ENCODE measurements at regions not wholly inside any gene's neighbourhood (a gene's known extent, or its start where the extent isn't known, plus 50 kb on each side); places are given as distances from the start of the nearest gene placed in this dataset.
"Not testable (repeated sequence)": the region's sequence is repeated elsewhere in the genome, so short reads cannot be mapped to it uniquely, and the experiment has no call there.

DNA sequence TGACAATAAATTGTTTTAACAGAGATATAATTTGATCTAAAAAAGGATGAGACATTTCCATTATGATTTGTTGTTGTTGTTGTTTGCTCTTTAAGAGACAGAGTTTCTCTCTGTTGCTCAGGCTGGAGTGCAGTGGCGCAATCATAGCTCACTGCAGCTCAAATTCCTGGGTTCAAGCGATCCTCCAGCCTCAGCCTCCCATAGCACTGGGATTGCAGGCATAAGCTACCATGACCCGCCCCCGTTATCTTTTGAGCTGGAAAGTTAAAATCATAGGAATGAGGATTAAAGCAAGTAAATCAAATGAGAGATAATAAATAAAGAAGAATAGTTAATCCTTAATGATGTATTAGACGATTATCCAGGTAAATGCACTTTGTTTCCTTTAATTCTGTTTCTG, 224.4 kb upstream of the SMIM31 start:
- DNase-seq = no peak

DNA sequence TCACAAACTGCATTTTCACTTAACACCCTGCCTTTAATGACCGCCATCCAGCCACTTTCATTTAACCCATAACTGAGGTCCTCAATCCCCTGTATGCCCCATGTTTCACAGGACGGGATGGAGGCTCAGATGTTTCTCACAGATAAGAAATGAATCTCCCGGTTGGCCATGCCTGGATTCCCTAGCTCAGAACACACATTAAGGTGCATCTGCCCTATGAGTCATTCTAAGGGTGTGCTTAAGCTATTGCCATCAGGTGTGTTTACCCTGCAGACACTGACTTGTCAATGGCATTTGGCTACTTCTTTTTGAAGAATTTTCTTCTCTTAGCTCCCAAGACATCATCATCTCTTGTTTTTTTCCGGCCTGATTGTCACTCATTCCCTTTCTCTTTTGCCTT, 222.6 kb upstream of the SMIM31 start:
- DNase-seq = no peak

DNA sequence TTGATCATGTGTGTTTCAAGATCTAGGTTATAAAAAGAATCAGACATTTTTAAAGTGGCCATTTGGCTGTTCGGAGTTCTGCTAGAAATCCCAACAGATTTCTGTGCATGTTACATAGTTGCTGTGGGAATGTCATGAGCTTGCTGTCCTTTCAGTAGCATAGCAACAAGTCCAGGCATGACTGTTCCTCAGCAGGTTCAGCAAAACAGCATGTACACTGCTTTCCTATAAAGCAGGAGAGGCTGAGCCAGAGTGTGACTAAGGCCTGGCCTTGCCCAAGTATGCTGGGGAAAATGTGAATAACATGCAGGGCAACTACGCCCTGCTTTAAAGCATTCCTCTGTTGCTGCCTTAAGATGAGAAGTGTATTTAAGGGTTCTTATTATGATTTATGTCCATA, 217.1 kb upstream of the SMIM31 start:
- no peak for DNase-seq

DNA sequence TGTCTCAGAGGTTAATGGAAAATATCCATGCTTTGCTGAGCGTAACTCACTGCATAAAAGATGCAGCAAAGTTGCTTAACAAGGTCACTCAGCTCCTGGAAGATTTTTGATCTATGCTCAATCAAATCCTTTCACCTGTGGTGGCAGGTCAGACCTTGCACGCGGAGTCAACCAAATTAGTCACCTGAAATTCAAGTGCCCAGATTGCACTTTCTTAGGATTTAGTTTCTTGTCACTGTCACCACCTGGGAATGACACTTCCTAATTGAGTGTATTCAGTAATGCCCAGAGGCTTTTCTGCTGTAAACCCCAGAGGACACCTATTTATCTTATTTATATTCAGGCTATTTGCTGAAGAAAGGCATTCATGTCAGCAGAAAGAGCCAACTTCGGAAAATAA, 215.8 kb upstream of the SMIM31 start:
- DNase-seq = no peak

DNA sequence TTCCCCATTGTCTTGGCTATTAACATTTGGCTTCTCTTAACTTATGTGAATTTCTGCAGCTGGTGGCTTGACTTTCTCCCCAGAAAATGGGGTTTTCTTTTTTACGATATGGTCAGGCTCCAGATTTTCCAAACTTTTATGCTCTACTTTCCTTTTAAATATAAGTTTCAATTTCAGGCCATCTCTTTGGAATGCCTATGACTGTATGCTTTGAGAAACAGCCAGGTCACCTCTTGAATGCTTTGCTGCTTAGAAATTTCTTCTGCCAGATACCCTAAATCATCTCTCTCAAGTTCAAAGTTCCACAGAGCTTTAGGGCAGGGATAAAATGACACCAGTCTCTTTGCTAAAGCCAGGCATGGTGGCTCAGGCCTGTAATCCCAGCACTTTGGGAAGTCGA, 212.9 kb upstream of the SMIM31 start:
- DNase-seq = no peak

DNA sequence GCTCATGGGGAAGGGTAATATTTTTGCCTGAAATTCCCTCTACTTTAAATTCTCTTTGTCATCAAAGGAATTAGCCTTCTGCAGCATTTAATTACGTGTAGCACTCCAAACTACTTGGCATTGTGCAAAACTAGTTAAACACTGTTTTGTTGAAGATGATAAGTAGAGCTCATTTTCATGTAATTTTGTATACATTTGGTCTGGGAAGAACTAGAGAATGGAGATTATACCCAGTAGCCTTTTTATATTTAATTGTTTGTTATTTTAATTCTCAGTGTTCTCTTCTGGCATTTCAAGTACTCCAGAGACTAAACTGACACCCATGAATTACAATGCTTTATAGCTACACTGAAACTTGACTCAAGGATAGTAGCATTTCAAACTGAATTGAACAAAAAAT, 211.5 kb upstream of the SMIM31 start:
- no peak for DNase-seq

DNA sequence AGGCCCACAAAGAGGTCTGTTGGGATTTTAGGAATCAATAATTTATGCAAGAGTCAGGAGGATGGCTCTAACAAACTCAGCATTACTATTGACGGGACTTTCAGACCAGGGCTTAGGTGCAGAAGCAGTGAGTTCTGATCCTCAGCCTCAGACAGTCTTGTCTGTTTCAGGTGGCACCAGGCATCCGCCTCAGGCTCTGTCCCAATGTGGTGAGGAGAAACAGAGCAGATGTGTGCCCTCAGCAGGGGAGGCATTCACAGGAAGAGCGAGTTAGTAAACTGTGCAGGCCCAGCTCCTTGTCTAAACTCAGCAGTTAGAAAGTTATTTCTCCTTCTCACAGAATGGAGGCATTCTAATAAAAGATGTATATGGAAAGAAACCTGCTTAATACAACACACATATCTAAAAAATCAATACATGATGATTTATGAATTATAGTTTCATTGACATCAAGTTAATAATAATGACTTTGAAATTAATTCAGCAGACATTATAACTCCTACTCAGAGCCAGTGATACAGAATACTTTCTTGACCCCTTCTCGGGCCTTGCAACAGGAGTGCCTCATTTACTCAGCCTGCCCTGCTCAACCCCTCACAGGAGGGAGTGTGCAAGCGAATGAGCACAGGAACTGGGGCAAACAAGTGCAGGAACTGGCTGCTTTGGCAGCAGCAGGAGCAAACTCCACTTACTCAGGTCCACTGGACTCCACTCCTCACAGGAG, 202.8 kb upstream of the SMIM31 start:
- no peak for DNase-seq

DNA sequence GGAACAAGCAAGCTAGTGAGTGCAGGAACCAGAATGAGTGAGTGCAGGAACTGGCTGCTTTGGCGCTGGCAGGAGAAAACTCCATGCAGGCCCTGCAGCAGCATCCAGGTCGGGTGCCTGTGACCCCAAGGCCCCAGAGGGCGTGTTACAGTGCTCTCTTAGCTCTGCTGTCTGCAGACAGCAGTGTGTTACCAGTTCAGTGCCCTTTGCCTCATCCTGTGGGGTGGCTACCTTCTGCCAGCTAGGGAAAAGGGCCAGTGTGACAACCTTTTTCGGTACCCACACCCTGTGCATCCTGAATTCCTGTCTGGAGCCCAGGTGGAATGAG, 202.3 kb upstream of the SMIM31 start:
- DNase-seq = no peak

DNA sequence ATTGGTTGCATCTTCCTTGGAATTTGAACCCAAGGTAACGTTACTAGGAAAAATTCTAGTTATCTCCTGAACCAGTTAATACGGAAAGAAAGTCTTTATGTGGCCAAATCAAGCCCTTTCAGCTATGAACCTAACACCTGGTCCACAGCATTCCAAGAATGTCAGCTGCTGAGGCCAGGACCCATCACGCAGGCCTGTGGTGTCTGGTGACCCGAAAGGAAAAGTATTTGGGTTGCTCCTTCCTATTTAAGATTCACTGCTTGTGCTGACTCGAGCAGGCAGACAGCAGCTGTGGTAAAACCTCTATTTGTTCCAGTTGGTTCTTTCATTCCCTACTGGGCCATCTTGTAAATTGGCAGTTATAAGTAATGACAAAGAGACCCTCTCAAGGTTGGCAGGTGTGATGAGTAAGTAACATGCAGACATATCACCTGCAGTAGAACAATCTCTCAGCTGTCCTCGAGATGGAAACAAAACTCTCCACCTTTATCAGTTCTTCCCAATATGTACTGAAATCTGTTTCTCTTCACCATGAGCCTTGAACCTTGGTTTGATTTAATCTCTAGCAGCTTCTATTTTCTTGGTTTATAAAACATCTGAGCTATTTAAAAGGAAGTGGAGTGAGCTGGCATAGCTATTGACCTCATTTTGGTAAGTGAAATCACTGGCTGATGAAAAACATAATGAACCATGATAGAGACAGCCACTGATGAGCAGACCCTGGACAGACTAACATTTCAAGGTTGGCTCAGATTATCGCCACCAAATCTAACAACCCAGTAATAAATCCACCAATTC, 182.1 kb upstream of the SMIM31 start:
- no peak for DNase-seq

DNA sequence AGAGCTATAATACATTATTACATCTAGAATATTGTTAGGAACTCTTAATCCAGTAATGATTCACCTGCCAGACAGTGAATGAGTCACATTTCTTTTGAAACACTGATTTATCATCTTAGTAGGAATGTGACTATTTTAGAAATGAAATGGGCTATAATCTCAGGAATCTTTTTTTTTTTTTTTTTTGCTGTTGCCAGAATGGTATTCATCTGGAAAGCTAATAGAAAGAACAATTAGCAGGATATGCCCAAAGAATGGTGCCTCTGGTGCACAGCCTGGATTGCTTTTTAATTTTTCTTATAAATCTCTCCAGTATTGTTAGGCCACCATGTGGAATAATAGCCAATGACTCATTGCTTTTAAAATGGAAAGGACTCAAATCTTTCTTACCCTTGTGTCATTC, 181.1 kb upstream of the SMIM31 start:
- DNase-seq = no peak

DNA sequence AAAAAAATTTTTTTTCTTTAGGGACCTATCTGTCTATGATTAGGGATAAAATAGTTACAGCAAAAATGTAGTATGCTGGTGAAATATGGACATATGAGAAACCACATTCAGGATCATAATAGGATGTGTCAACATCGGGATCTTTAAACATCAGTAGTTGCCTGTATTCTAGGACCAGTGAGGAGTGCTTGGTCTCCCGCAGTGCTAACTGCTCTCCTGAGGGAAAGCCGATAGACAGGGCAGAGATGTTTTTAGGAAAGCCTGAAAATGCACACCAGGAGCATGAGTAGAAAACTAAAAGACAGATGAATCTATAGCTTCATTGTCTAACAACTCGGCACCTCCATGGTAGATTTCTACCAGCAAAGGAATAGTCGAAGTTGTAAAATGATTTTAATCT, 178.1 kb upstream of the SMIM31 start:
- no peak for DNase-seq

DNA sequence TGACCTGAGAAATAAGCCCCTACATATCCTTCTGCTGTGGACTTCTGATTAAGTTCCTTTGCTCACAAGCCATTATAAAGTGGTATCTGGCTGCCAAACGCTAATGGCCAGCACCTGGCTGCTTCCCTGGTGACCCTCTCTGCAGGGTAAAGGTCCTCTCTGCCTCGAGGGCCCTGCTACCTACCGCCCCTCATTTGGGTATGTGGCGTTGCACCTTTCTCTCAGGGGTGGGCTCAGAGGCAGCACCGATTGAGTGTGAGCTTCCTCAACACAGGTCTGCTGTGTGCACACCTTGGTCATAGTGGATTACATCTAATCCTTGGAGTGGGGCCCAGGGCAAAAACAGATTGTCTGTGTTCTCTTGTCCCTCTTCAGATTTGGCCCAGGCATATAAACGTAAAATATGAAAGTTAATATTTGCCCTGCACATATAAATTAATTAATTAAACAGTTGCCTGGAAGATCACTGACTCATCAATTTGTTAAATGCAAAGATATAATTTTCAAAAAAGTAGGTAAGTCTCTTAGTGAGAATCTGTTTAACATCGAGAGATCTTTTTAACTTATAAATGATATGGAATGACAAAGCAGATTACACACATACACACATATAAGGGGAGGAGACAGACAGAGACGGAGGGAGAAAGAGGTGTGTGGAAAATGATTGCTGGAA, 174.5 kb upstream of the SMIM31 start:
- no peak for DNase-seq

DNA sequence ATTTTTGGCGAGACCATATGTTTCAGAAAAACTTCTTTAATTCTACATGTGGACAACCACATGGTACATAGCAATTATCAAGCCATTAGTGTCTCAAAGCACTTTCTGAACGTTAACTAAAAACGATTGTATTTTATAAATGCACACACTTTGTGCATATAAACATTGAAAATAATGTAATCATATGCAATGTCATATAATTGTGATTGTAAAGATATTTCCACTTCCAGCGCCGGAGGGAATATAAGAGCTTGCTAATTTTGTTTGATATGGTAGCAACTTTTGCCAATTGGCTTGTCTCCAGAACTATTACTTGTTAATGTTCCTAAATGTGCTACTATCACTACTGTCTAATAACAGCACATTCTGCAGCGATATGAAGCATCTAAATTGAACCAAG, 162.3 kb upstream of the SMIM31 start:
- DNase-seq = no peak

DNA sequence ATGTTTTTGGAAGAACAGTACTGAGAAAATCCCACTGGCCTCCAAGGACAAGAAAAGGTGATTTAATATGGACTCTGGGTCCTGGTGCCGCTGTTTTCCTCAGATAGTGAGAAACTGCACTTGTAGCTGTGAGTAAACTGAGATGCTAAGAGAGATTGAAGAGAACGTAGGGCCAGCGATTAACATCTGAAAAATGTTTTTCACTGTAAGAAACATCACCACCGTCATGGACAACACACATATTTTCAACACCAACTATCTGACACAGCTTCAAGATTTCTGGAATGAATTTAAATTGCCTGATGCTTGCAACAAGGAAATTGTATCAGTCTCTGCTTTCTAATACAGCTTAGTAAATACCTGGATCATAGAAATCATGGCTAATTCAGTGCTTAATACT, 158.2 kb upstream of the SMIM31 start:
- DNase-seq = no peak

DNA sequence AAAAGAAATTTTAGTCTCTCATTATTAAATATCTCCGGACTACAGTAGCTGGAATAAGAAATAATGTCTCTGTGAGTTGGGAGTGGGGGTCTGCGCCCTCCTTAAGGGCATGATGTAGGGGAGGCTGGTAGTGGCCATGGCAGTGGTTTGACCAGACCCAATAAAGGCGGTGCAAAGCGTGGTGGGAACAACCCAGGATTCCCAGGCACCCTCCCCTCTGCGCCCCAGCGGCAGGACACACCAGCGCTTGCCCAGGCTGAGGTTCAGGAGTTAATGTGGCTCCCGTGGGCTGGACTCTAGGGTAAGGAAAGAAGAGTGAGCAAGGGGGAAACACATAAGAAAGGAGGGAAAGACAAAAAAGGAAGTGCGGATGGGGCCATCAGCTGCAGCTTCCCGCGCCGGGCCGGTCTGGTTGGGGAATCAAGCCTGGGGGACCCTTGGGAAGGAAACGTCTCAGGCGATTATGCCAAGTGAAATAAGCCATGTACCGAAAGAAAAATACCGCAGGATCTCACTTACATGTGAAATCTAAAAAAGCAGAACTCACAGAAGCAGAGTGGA, 157.5 kb upstream of the SMIM31 start:
- no peak for DNase-seq

DNA sequence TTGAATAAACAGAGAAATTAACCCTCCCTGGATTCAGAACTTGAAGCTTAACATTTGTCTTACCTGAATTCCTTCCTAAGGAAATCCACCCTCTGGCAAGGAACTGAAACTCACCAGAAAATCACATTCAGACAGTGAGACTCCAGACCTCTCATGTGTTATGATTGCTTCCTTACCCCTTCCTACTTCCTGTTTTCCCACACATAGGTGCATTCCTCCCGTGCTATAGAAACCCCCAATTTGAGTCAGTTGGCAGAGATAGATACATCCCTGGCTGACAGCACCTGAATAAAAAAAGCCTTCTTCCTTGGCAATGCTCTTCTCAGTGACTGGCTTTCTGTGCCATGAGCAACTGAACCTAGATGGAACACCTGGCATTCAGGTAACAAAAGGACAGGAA, 157.0 kb upstream of the SMIM31 start:
- no peak for DNase-seq

DNA sequence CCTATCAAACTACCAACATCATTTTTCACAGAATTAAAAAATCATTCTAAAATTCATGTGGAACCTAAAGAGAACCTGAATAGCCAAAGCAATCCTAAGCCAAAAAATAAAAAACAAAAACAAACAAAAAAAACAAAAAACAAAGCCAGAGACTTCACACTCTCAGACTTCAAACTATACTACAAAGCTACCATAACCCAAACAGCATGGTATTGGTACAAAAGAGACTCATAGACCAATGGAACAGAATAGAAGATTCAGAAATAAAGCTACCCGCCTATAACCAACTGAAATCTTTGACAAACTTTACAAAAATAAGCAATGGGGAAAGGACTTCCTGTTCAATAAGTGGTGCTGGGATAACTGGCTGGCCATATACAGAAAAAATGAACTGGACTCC, 152.3 kb upstream of the SMIM31 start:
- no peak for DNase-seq

DNA sequence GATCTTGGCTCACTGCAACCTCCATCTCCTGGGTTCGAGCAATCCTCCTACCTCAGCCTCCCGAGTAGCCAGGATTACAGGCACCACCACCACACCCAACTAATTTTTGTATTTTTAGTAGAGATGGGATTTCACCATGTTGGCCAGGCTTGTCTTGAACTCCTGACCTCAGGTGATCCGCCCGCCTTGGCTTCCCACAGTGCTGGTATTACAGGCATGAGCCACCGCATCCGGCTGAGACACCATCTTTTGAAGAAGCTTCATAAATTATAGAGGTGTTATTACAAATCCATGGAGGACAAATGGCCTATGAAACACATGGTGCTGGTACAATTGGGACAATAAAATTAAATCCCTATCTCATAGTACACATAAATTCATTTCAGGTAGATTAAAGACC, 148.1 kb upstream of the SMIM31 start:
- DNase-seq = not testable (repeated sequence)

DNA sequence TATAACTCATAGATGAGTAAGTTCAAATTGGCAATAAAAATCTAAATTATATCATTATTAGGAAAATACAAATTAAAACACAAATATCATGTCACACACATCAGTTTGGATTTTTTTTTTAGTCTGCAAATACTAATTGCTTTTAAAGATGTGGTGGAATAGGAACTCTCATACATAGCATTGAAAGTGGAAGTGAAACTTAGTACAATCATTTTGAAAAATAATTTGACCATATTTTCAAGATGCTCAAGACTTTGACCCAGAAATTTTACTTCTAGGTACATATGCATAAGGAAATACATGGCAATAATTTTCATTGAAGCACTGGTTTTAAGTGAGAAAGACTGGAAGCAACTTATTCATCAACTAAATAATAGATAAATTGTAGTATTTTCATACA, 147.5 kb upstream of the SMIM31 start:
- no peak for DNase-seq

DNA sequence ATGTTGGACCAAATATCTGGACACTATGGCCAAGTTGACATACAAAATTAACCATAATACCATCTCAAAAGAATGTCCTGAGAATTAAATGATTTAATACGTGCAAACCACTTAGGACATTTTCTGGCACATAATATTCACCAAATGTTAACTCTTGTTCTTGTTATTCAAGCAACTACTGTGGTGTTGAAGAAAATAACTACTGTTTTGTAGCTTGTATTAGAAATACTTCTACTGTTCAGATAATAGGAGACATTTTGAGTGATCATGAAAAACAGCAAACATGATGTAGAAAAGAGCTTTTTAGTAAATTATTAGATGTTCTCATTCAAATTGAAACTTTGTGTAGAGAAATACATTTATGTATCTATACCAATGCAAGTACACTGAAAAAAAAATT, 140.7 kb upstream of the SMIM31 start:
- DNase-seq = no peak

DNA sequence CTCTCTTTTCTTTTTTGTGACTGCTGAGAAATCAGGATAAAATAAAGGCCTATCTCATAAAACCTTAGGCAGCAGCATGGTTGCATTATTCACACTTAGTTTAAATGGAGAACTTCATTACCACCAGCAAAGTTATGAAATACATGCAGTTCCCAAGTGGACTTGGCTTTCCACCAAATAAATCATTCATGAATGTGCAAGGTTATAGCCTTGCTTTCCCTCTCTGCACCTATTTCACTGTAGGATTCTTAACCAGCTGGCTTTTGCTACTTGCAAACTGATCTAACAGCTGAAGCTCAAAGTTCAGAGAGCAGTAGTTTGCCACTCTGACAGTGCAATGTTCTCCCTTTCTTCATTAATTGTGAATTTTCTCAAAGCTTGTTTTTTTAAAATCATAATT, 140.1 kb upstream of the SMIM31 start:
- DNase-seq = no peak

DNA sequence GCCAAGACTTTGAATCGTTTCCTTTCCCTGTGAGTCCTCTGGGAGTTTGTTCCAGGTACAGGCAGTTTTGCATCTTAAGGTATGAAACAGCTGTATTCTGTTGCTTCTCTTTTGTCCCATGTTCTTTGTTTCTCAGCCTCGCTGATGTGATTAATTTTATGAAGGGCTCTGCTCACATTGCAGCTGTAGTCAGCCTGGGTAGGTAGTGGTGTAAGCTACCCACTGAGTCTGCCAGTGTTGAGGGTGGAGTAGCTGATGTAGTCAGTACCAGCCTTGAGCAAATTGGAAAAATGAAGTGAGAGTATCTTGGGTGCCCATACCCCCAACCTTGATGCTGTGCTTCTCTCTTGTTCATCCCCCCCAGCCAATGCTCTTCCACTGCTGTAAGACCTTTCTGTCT, 139.6 kb upstream of the SMIM31 start:
- DNase-seq = no peak

DNA sequence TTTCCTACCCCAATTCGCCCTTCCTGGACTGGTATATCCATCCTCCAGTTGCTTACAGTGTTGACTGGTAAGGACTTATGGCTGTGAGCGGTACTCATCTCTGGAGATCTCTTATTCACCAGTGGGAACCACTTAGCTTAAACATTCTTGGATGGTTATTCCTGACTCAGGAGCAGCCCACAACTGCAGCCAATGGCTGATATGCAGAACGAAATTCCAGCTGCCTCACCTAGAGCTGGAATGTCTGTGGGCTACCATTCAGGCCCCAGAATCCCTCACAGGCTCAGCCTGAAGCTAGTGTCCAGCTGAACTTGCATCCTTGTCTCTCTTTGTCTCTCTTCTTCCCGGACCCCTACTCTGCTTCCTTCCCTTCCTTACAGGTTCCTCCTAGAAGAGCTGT, 138.9 kb upstream of the SMIM31 start:
- no peak for DNase-seq

DNA sequence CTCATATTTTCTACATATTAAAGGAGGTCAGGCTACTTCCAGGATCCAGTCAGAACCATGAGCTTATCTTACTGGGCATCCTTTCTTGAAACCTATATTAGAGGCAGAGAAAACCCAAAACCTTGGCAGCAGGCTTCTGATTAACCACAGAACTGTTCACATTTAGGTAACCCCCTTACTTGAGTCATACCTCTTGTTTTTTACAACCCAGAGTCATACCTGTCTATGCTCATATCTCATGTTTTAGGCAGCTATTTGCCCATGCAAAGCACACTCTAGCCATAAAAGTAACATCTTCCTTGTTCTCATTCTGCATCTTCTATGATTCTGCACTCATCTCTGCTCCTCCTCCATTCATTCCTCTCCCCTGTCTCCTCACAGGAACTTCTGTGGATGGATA, 138.0 kb upstream of the SMIM31 start:
- no peak for DNase-seq
